Astrocyte (in vitro differentiated cells and primary cell): ENCODE measurements at regions not wholly inside any gene's neighbourhood (a gene's known extent, or its start where the extent isn't known, plus 50 kb on each side); places are given as distances from the start of the nearest gene placed in this dataset.

Experiments used
- CTCF ChIP-seq: IDR thresholded peaks from 2 replicates; pipeline ENCODE4 v1.5.1; 2011; ENCODE audit warnings: low read depth, mild to moderate bottlenecking, inconsistent platforms, low read length, moderate library complexity; ENCODE audit not compliant: insufficient read depth
- EZH2 ChIP-seq: IDR thresholded peaks from 2 replicates; pipeline ENCODE4 v1.6.1; 2012; ENCODE audit warnings: mild to moderate bottlenecking, low read length, inconsistent platforms; ENCODE audit not compliant: insufficient read depth

- no peak for TF ChIP-seq CTCF
- TF ChIP-seq EZH2, result no peak
These were observed 100.6 kb upstream of the PLPPR4 start for GRCh38 chr1:99163671-99164070.
